ENCODE measurements at regions not wholly inside any gene's neighbourhood (a gene's known extent, or its start where the extent isn't known, plus 50 kb on each side); places are given as distances from the start of the nearest gene placed in this dataset.

DNA sequence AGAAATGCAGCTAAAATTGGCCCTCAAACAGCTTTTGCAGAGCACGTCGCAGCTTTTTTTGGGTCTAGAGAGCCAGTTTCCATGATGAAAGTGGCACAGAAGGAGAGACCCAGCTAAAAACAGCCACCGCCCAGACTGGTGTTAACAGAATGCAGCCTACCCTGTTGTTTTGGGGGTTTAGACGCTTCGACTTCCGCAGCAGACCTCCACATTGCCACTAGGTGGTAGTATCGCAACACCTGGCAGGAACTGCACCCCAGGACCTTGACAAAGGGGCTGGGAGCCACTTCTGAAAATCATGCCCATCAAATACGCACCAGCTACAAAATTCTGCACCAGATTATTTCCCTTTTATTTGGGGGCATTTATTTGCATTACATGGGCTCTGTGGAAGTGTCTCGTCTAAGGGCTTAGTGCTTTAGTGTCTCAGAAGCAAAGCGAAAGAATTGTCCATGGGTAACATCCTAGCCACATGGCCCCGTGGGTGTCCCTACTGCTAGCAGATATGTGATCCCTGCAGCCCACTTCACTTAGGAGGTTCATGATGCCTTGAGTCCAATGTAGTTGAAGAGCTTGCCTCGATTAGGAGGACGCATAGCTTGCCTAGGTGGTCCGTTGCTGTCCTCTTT lies 167.1 kb downstream of the HAPSTR1 start:
- peak; percentile 94 for ATAC-seq
- Histone ChIP-seq H4K20me1 (replicated peaks; ENCODE audit: control insufficient read depth, insufficient read depth, low read length) (no peaks in the 10 kb centered on the region; the same call in 1 of the 2 replicates), H3K9me3 (replicated peaks; ENCODE audit: control insufficient read depth, insufficient read depth, low read depth, low read length) (no peaks in the 10 kb centered on the region), H3K4me3 (no peak overlapping the region), H3K27me3 (ENCODE audit: control insufficient read depth in 2 of 2, insufficient read depth in 2 of 2, low read length in 2 of 2) (peaks cover 2 to 12% of the 10 kb centered on the region in 2 experiments; a peak in 3 of 5 replicates), H3K4me2 (ENCODE audit: insufficient read depth, low read length) (no peak overlapping the region), H3K79me2 (ENCODE audit: control insufficient read depth, insufficient read depth, low read length) (no peaks in the 10 kb centered on the region), H3K27ac (ENCODE audit: extremely low read depth, low read depth, low read length) (no peak overlapping the region), H2AFZ (ENCODE audit: low read depth, low read length) (no peak overlapping the region), H3K9ac (ENCODE audit: insufficient read depth in 1 of 2, low read depth in 2 of 2, low read length in 2 of 2) (no peak overlapping the region), H3K36me3 (ENCODE audit: control insufficient read depth, insufficient read depth, low read length) (no peaks in the 10 kb centered on the region), H3K4me1 (replicated peaks in 1 of 2; ENCODE audit: control insufficient read depth in 2 of 2, insufficient read depth in 2 of 2, low read length in 2 of 2) (no peaks in the 10 kb centered on the region), H3K9me1 (ENCODE audit: control insufficient read depth, insufficient read depth, low read length) (no peaks in the 10 kb centered on the region)
- 2% methylated on average over 14 of the region's 14 CpGs for WGBS (ENCODE audit: insufficient coverage, low coverage, missing lambda C conversion rate)
- in situ Hi-C loops (cut with MboI), result no loop called here
- BruUV-seq (replicated peaks), result no TSS peak
- intact Hi-C loops (cut with micrococcal nuclease), result loop anchor here (1.0 kb wide), 1 partner anchor 98 kb away; no protein-coding TSS in a partner anchor
- ChIA-PET POLR2A (interaction anchor here (1.2 kb wide), 1 partner anchor 15 kb away, joined by 3 read pairs; no protein-coding TSS in a partner anchor), CTCF (ENCODE audit: low intra/inter-chr PET ratio) (interaction anchor here (0.9 to 1.2 kb wide), 2 partner anchors 530 to 923 kb away, joined by 3 to 6 read pairs; no protein-coding TSS in a partner anchor)
- DNase-seq (ENCODE audit: extremely low read depth in 1 of 4, low spot score in 3 of 4), result peak; percentile 49 to 66 (median 58)
- peak; percentile 95 for FAIRE-seq
- TF ChIP-seq CREB1 (IDR thresholded peaks at IDR 0.05), result no peak
- no peak for TF ChIP-seq CREB1 (CRISPR knock-in tag; IDR thresholded peaks at IDR 0.05)
- TF ChIP-seq STAG1 (CRISPR knock-in tag; IDR thresholded peaks at IDR 0.05; ENCODE audit: borderline replicate concordance), result peak; percentile 74; the same call in 1 of the 2 replicates
- no peak for TF ChIP-seq HMGN3 (IDR thresholded peaks at IDR 0.05; ENCODE audit: borderline replicate concordance, extremely low read depth, insufficient read length, low read depth, low read length)
- TF ChIP-seq ELF1 (tag; IDR thresholded peaks at IDR 0.05), result peak; percentile 56
- TF ChIP-seq, protein P1, sequence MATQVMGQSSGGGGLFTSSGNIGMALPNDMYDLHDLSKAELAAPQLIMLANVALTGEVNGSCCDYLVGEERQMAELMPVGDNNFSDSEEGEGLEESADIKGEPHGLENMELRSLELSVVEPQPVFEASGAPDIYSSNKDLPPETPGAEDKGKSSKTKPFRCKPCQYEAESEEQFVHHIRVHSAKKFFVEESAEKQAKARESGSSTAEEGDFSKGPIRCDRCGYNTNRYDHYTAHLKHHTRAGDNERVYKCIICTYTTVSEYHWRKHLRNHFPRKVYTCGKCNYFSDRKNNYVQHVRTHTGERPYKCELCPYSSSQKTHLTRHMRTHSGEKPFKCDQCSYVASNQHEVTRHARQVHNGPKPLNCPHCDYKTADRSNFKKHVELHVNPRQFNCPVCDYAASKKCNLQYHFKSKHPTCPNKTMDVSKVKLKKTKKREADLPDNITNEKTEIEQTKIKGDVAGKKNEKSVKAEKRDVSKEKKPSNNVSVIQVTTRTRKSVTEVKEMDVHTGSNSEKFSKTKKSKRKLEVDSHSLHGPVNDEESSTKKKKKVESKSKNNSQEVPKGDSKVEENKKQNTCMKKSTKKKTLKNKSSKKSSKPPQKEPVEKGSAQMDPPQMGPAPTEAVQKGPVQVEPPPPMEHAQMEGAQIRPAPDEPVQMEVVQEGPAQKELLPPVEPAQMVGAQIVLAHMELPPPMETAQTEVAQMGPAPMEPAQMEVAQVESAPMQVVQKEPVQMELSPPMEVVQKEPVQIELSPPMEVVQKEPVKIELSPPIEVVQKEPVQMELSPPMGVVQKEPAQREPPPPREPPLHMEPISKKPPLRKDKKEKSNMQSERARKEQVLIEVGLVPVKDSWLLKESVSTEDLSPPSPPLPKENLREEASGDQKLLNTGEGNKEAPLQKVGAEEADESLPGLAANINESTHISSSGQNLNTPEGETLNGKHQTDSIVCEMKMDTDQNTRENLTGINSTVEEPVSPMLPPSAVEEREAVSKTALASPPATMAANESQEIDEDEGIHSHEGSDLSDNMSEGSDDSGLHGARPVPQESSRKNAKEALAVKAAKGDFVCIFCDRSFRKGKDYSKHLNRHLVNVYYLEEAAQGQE (IDR thresholded peaks at IDR 0.05; ENCODE audit: borderline replicate concordance), result peak; percentile 57
- TF ChIP-seq, protein P1 (CRISPR knock-in tag; IDR thresholded peaks at IDR 0.05; ENCODE audit: low read depth), result no peak
- peak; percentile 78 for TF ChIP-seq SPI1 (IDR thresholded peaks at IDR 0.05; ENCODE audit: borderline replicate concordance, low read depth, low read length)
- no peak for TF ChIP-seq NFE2 (IDR thresholded peaks at IDR 0.05; ENCODE audit: low read depth)
- TF ChIP-seq ZNF354B (CRISPR knock-in tag; IDR thresholded peaks at IDR 0.05), result no peak
- peak; percentile 61 for TF ChIP-seq SMC3 (conservative IDR thresholded peaks at IDR 0.05; ENCODE audit: insufficient read depth, low read depth, low read length)
- TF ChIP-seq XRCC5 (IDR thresholded peaks at IDR 0.05; ENCODE audit: low read depth, low read length), result 0 out of 2 replicates have a peak, but pooled peaks have one; percentile 45
- TF ChIP-seq, protein P2, sequence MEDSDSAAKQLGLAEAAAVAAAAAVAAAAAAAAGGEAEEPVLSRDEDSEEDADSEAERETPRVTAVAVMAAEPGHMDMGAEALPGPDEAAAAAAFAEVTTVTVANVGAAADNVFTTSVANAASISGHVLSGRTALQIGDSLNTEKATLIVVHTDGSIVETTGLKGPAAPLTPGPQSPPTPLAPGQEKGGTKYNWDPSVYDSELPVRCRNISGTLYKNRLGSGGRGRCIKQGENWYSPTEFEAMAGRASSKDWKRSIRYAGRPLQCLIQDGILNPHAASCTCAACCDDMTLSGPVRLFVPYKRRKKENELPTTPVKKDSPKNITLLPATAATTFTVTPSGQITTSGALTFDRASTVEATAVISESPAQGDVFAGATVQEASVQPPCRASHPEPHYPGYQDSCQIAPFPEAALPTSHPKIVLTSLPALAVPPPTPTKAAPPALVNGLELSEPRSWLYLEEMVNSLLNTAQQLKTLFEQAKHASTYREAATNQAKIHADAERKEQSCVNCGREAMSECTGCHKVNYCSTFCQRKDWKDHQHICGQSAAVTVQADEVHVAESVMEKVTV (CRISPR knock-in tag; IDR thresholded peaks at IDR 0.05), result peak; percentile 67
- no peak for TF ChIP-seq ZNF408 (CRISPR knock-in tag; IDR thresholded peaks at IDR 0.05; ENCODE audit: low read depth)
